ENCODE measurements at regions not wholly inside any gene's neighbourhood (a gene's known extent, or its start where the extent isn't known, plus 50 kb on each side); places are given as distances from the start of the nearest gene placed in this dataset.

DNA sequence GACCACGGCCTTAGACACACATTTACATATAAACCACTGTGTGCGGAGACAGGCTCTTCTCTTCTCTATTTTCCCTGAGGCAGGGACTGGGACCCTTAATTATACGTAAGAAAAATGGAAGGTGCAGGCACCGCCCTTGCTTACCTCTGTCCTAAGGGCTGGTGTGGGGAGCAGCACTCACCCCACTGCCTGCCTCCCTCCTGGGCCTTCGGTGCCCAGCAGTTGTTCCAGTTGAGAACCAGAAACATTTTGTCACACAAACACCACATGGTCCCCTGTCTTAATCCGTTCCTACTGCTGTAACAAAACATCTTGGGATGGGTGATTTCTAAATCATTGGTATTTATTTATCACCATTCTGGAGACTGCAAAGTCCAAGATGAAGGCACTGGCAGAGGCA lies 192.7 kb upstream of the DIO3 start:
- DNase-seq (ENCODE audit: low read depth, low spot score), result no peak
- no peak for ATAC-seq
- CTCF ChIA-PET, result no interaction called here
- TF ChIP-seq TCF7L2 (IDR thresholded peaks at IDR 0.05; ENCODE audit: low read depth, low read length), result no peak
- TF ChIP-seq CTCF (IDR thresholded peaks at IDR 0.05), result no peak
- TF ChIP-seq, protein P1, sequence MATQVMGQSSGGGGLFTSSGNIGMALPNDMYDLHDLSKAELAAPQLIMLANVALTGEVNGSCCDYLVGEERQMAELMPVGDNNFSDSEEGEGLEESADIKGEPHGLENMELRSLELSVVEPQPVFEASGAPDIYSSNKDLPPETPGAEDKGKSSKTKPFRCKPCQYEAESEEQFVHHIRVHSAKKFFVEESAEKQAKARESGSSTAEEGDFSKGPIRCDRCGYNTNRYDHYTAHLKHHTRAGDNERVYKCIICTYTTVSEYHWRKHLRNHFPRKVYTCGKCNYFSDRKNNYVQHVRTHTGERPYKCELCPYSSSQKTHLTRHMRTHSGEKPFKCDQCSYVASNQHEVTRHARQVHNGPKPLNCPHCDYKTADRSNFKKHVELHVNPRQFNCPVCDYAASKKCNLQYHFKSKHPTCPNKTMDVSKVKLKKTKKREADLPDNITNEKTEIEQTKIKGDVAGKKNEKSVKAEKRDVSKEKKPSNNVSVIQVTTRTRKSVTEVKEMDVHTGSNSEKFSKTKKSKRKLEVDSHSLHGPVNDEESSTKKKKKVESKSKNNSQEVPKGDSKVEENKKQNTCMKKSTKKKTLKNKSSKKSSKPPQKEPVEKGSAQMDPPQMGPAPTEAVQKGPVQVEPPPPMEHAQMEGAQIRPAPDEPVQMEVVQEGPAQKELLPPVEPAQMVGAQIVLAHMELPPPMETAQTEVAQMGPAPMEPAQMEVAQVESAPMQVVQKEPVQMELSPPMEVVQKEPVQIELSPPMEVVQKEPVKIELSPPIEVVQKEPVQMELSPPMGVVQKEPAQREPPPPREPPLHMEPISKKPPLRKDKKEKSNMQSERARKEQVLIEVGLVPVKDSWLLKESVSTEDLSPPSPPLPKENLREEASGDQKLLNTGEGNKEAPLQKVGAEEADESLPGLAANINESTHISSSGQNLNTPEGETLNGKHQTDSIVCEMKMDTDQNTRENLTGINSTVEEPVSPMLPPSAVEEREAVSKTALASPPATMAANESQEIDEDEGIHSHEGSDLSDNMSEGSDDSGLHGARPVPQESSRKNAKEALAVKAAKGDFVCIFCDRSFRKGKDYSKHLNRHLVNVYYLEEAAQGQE (IDR thresholded peaks at IDR 0.05; ENCODE audit: insufficient read depth in 1 of 2, low read depth in 2 of 2, low read length in 1 of 2), result no peak
- no peak for TF ChIP-seq POLR2AphosphoS5 (IDR thresholded peaks at IDR 0.05; ENCODE audit: low read depth, low read length)
- TF ChIP-seq SIN3A (IDR thresholded peaks at IDR 0.05; ENCODE audit: borderline replicate concordance, insufficient read depth, low read depth, low read length), result no peak
- POLR2A ChIA-PET, result no interaction called here
- intact Hi-C loops (cut with micrococcal nuclease; ENCODE audit: unreplicated experiment) (no loop called here), in situ Hi-C loops (cut with HindIII; ENCODE audit: low pct_unique_long_range_greater_than_20kb, low sequenced_read_pairs) (no loop called here)
- Histone ChIP-seq H3K27me3 (ENCODE audit: control insufficient read depth, insufficient read depth, low read length) (no peaks in the 10 kb centered on the region), H3K4me1 (ENCODE audit: control insufficient read depth, insufficient read depth, low read length) (no peaks in the 10 kb centered on the region), H3K36me3 (ENCODE audit: control insufficient read depth, insufficient read depth, low read length) (no peaks in the 10 kb centered on the region), H3K27ac (ENCODE audit: low read length) (no peak overlapping the region), H3K4me3 (ENCODE audit: low read depth in 2 of 2, low read length in 2 of 2) (no peak overlapping the region), H3K9me3 (ENCODE audit: control insufficient read depth, insufficient read depth, low read depth, low read length) (no peaks in the 10 kb centered on the region)
- no TSS peak for BruUV-seq (replicated peaks)

DNA sequence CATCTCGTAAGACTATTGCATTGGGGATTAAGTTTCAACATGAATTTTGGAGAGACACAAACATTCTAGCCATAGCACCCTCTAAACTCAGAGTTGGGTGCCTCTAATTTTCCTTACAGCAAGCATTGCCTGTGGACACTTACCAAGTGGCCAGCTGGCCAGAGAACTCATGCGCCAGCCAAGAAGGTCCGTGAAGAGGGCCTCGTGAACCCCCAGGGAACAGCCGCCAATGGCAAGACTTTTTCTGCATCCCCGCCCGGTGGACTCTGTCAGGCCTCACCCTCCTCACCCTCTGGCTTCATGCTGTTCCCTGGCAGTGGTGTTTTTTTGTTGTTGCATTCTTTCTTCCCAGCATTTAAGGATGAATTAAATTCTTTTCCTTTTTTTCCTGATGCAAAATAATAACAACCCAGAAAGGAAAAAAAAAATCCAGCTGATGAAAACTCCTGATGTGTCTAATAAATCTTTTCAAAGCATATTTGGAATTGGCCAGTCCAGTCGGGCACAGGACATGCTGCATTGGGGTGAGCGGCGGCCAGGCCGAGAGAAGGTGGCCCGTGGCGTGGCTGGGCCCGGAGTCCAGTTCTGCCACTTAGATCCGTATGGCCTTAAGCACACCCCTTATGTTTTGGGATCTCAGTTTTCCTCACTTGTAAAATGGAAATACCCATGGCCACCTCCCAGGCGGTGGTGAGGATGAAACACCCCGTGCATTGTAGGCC lies 191.9 kb upstream of the DIO3 start:
- Histone ChIP-seq H3K4me1 (ENCODE audit: control insufficient read depth, insufficient read depth, low read length) (no peaks in the 10 kb centered on the region), H3K9me3 (ENCODE audit: control insufficient read depth, insufficient read depth, low read depth, low read length) (no peaks in the 10 kb centered on the region), H3K27ac (ENCODE audit: low read length) (no peak overlapping the region), H3K4me3 (ENCODE audit: low read depth in 2 of 2, low read length in 2 of 2) (no peak overlapping the region), H3K36me3 (ENCODE audit: control insufficient read depth, insufficient read depth, low read length) (no peaks in the 10 kb centered on the region), H3K27me3 (ENCODE audit: control insufficient read depth, insufficient read depth, low read length) (no peaks in the 10 kb centered on the region)
- in situ Hi-C loops (cut with HindIII; ENCODE audit: low pct_unique_long_range_greater_than_20kb, low sequenced_read_pairs) (no loop called here), intact Hi-C loops (cut with micrococcal nuclease; ENCODE audit: unreplicated experiment) (no loop called here)
- DNase-seq (ENCODE audit: low read depth, low spot score) (no peak), ATAC-seq (no peak)
- POLR2A ChIA-PET, result no interaction called here
- BruUV-seq (replicated peaks), result no TSS peak
- CTCF ChIA-PET, result no interaction called here
- TF ChIP-seq POLR2AphosphoS5 (IDR thresholded peaks at IDR 0.05; ENCODE audit: low read depth, low read length), result no peak
- TF ChIP-seq CTCF (IDR thresholded peaks at IDR 0.05), result no peak
- TF ChIP-seq, protein P1 (IDR thresholded peaks at IDR 0.05; ENCODE audit: insufficient read depth in 1 of 2, low read depth in 2 of 2, low read length in 1 of 2), result no peak
- TF ChIP-seq SIN3A (IDR thresholded peaks at IDR 0.05; ENCODE audit: borderline replicate concordance, insufficient read depth, low read depth, low read length), result no peak
- no peak for TF ChIP-seq TCF7L2 (IDR thresholded peaks at IDR 0.05; ENCODE audit: low read depth, low read length)

All from Panc1 (cell line).